ENCODE measurements at regions not wholly inside any gene's neighbourhood (a gene's known extent, or its start where the extent isn't known, plus 50 kb on each side); places are given as distances from the start of the nearest gene placed in this dataset.

GRCh38 chr14:42750771-42751170, 1144.1 kb downstream of the LRFN5 start:
- no peak for TF ChIP-seq CTCF (IDR thresholded peaks at IDR 0.05; ENCODE audit: insufficient read depth, low read depth, low read length)
- H3K4me3 ChIP-seq (ENCODE audit: low read depth, low read length), result no peak overlapping the region
- DNase-seq (ENCODE audit: low read depth), result peak; percentile 8

- no peak for DNase-seq (ENCODE audit: low read depth)
- no peak overlapping the region for H3K4me3 ChIP-seq (ENCODE audit: low read depth, low read length)
- no peak for TF ChIP-seq CTCF (IDR thresholded peaks at IDR 0.05; ENCODE audit: insufficient read depth, low read depth, low read length)
These were observed 1135.4 kb downstream of the LRFN5 start for GRCh38 chr14:42742084-42742483.

- TF ChIP-seq CTCF (IDR thresholded peaks at IDR 0.05; ENCODE audit: insufficient read depth, low read depth, low read length), result no peak
- DNase-seq (ENCODE audit: low read depth), result no peak
- no peak overlapping the region for H3K4me3 ChIP-seq (ENCODE audit: low read depth, low read length)
These were observed 1129.7 kb downstream of the LRFN5 start for GRCh38 chr14:42736408-42736807.

- DNase-seq (ENCODE audit: low read depth), result peak; percentile 4
- no peak for TF ChIP-seq CTCF (IDR thresholded peaks at IDR 0.05; ENCODE audit: insufficient read depth, low read depth, low read length)
These were observed 1127.4 kb downstream of the LRFN5 start for GRCh38 chr14:42734041-42734440.

GRCh38 chr14:42732005-42732404, 1125.3 kb downstream of the LRFN5 start:
- no peak overlapping the region for H3K4me3 ChIP-seq (ENCODE audit: low read depth, low read length)
- no peak for TF ChIP-seq CTCF (IDR thresholded peaks at IDR 0.05; ENCODE audit: insufficient read depth, low read depth, low read length)

More at GRCh38 chr14:42734041-42734440, 1127.4 kb downstream of the LRFN5 start:
- no peak overlapping the region for H3K4me3 ChIP-seq (ENCODE audit: low read depth, low read length)

GRCh38 chr14:42731480-42731879, 1124.8 kb downstream of the LRFN5 start:
- DNase-seq (ENCODE audit: low read depth), result no peak
- H3K4me3 ChIP-seq (ENCODE audit: low read depth, low read length), result no peak overlapping the region
- TF ChIP-seq CTCF (IDR thresholded peaks at IDR 0.05; ENCODE audit: insufficient read depth, low read depth, low read length), result no peak

More at GRCh38 chr14:42732005-42732404, 1125.3 kb downstream of the LRFN5 start:
- DNase-seq (ENCODE audit: low read depth), result no peak

GRCh38 chr14:42729681-42730080, 1123.0 kb downstream of the LRFN5 start:
- H3K4me3 ChIP-seq (ENCODE audit: low read depth, low read length), result no peak overlapping the region
- no peak for DNase-seq (ENCODE audit: low read depth)

More at GRCh38 chr14:42729681-42730080, 1123.0 kb downstream of the LRFN5 start:
- no peak for TF ChIP-seq CTCF (IDR thresholded peaks at IDR 0.05; ENCODE audit: insufficient read depth, low read depth, low read length)

Measured in fibroblast of villous mesenchyme (primary cell).